ENCODE measurements at regions not wholly inside any gene's neighbourhood (a gene's known extent, or its start where the extent isn't known, plus 50 kb on each side); places are given as distances from the start of the nearest gene placed in this dataset.

- TF ChIP-seq POLR2A (IDR thresholded peaks at IDR 0.05; ENCODE audit: low read depth, low read length) (no peak), POLR2AphosphoS5 (IDR thresholded peaks at IDR 0.05; ENCODE audit: low read depth, low read length) (no peak), SPI1 (IDR thresholded peaks at IDR 0.05; ENCODE audit: low read depth, low read length) (no peak), TAF1 (IDR thresholded peaks at IDR 0.05; ENCODE audit: low read depth, low read length) (no peak), PAX5 (IDR thresholded peaks at IDR 0.05; ENCODE audit: insufficient read depth, low read length, severe bottlenecking) (no peak)
Observed at GRCh38 chr7:38049679-38050078, 128.4 kb upstream of the STARD3NL start.

All from GM12891 (cell line).